ENCODE measurements at regions not wholly inside any gene's neighbourhood (a gene's known extent, or its start where the extent isn't known, plus 50 kb on each side); places are given as distances from the start of the nearest gene placed in this dataset.

DNA sequence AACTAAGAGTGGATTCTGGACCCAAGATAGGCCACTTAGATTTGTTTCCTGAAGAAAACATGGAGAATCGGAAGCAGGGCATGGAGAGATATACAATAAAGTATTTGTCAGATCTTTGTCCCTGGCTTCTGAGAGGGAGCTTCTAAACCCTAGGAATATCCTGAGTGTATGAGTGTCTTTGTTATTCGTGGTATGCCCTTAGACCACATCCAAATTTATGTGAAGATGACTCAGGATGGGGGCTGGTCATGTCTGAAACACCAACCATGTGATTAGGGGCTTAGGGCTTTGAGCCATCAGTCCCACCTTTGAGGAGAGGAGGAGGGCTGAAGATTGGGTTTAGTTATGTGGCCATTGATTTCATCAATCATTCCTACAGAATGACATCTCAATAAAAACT lies 69.7 kb upstream of the PLPP4 start:
- TF ChIP-seq, protein P1, sequence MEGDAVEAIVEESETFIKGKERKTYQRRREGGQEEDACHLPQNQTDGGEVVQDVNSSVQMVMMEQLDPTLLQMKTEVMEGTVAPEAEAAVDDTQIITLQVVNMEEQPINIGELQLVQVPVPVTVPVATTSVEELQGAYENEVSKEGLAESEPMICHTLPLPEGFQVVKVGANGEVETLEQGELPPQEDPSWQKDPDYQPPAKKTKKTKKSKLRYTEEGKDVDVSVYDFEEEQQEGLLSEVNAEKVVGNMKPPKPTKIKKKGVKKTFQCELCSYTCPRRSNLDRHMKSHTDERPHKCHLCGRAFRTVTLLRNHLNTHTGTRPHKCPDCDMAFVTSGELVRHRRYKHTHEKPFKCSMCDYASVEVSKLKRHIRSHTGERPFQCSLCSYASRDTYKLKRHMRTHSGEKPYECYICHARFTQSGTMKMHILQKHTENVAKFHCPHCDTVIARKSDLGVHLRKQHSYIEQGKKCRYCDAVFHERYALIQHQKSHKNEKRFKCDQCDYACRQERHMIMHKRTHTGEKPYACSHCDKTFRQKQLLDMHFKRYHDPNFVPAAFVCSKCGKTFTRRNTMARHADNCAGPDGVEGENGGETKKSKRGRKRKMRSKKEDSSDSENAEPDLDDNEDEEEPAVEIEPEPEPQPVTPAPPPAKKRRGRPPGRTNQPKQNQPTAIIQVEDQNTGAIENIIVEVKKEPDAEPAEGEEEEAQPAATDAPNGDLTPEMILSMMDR (IDR thresholded peaks at IDR 0.05) = no peak
- TF ChIP-seq POLR2A (IDR thresholded peaks at IDR 0.05) = no peak

Measured in thyroid gland (tissue), 4 donors.